Hematopoietic multipotent progenitor cell treated with erythropoietin and hydrocortisone succinate and interleukin-3 and kit ligand, for 4 days (in vitro differentiated cells): ENCODE measurements at regions not wholly inside any gene's neighbourhood (a gene's known extent, or its start where the extent isn't known, plus 50 kb on each side); places are given as distances from the start of the nearest gene placed in this dataset.

Experiments
- DNase-seq: peaks from one replicate; pipeline ENCODE4 v3.0.0-alpha.2; 2015

DNA sequence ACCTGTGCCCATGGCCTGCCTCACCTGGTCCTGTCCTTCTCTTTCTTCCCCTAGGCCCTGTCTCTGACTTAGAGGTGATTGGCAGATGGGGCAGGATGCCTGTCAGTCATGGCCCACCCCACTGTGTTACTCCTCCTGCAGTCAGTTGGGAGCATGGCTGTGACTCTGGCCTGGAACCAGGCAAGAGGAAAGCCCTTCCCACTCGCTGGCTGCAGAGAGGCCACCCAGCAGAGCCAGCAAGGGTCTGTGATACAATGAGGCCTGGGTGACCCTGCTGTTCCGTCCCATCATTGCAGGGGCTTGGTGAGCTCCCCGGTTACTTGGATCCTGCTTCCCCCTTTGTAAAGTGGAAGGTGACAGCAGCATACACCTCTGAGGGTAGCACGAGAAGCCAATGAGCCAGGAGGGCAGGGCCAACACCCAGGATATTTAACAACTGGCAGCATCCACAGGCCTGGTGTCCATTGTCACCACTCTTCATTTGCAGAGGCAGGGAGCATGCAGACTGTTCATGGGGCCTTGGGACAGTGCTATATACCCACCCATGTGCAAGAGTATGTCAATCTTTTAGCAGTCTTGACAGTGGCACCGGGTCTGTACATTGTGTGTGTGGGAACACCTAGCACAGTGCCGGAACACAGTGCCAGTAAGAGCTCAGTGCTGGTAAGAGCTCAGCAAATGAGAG, 191.0 kb upstream of the C1orf174 start:
- DNase-seq, result no peak

DNA sequence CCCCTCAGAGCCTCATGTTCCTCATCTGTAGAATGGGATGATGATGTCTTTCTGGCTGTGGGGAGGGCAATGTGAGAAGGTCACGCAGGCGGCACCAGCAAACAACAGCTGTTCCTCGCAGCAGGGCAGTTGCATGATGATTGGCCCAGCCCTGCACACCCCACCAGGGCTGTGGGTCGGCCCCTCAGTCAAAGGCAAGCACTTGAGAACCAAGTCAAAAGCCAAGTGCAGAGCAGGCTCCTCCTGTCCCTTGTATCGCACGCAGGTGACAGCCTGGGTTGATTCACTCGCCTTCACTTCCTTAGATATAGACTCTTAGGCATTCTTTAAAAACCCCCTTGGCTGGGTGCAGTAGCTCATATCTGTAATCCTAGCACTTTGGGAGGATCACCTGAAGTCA, 191.9 kb upstream of the C1orf174 start:
- no peak for DNase-seq

DNA sequence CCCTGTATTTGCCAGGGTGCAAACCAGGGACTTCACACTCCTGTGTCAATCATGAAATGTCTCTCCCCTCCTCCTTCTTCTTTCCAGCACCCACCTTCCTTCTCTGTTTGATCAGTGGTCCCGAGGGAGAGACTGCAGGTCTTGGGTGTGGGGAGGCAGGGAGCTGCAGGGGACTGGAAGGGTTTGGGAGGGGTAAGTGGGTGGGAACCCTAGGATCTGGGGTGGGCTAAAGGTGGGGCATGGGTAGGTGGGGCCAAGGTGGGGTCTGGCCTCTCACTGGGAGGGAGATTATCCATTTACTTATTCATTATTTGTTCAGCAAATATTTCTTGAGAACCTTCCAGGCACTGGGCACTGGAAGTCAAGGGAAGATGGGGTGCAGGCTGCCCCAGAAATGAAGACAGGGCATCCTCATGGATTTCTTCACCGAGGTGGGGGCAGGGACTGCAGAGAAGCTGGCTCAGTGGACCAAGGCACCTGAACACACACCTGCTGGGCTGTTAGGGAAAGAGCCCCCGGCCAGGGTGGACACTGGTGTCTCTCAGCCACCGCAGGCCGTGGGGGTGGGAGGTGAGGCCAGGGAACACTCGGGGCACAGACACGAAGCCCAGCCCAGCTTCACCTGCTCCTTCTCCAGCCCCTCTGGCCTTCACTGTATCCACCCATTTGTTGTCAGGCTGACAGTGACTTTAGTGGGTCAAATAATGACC, 193.9 kb upstream of the C1orf174 start:
- DNase-seq, result no peak

DNA sequence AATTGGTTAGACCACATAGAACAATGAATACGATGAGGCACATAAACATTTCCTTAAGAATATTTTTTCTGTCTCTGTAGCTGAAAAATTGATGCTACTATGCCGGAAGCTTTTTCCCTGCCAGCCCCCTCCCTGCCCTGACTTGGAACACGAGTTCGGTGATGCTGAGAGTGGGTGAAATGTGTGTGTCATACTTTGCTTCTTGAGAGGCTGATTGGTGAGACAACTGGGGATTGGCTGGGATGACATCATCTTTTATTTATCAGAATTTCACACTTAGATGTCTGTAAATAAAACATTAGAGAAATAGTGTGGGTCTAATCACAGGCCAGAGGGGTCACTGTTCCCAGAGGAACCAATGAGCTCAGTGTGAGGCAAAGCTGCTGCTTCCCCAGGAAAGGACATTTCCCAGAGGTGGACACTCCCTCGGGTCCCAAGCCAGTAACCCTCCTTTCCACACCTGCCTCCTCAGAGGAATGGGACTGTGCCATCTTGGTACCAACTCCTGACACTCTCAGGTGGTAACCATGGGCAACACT, 195.4 kb upstream of the C1orf174 start:
- no peak for DNase-seq

DNA sequence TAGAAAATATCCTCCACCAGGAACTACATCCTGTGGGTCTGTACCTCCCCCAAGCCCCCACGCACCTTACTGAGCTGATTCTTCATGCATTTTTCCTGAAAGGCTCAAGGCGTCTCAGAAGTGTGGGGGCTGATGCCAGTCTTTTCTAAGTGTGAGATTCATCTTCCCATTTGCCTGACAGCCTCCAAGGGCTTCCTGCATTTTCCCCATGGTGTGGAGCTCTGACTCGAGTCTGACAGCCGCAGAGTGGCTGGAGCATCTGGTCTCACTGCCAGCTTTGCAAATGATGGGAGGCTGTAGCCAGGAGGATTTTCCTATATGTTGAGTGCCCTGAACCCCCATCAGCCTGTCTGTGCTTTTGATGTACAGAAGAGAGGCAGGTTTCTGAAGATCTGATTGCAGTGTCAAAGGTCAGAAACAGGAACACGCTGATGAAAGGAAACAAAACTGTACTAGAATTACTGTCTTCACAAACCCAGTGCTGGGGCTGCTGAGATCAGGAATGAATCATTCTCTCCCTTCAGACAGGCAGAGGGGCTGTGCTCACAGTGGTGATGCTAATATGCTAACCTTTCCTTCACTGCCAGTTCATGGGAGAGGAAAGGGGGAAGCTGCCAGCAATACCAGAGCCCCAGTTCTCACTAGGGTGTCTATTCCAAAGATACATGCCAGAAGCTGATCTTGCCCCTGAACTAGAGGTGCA, 201.5 kb upstream of the C1orf174 start:
- no peak for DNase-seq

DNA sequence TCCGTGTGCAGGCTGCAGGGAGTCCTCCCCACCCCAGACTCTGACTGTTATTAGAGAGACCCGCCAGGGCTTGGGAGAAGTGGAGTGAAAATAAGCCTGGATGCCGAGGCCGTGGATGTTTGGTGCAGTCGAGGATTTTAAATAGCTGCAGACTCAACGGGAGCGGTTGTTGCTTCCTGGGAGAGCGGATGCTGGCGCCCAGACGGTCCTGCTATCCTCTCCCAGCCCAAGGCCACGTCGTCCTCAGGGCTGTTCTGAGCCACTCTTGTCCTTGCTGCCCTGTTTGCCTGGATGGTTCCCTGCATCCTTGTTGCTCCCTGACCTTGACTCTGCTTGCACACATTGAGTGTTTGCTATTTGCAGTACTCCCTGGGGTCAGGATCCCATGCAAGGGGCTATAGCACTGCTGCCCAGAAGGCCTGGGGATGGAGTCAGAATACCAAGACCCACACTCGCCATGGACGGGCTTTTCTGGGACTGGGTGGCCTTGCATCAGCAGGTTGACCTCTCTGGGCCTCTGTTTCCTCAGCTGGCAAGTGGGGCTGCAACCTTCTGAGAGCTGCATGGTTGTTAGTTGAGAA, 205.3 kb upstream of the C1orf174 start:
- DNase-seq, result no peak

DNA sequence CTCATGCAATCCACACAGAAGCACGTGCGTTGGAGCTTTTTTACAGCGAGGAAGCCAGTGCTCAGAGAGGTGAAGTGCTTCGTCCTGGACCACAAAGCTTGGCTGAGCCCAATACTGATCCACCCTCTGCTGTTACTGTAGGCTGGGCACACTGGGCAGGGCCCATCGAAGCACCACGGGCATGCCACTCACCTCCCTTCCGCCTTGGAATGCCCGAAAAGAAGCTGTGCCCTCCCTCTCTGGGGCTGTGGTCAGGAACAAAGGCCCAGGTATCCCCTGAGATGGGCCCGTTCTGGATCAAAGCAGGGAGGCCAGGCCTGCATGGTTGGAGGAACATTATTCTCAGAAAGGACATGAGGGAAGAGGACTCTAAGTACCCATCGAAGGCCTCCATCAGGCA, 206.7 kb upstream of the C1orf174 start:
- DNase-seq, result no peak

DNA sequence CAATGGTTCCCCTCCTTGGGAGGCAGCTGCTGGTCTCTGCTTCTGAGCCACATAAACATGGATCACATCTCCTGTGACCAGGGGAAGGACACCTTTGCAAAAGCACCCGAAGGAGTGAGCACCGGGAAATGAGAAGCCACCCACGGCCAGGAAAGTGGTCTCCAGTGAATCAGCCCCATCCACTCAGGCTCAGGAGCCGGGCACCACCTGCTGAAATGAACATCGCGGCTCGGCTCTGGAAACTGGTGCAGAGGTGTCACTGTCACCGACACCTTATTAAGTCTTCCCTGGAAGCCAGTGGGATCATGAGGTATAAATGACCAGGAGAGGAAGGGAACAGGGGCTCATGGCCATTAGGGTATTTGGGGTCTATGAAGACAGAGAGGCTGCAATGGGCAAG, 207.2 kb upstream of the C1orf174 start:
- no peak for DNase-seq

DNA sequence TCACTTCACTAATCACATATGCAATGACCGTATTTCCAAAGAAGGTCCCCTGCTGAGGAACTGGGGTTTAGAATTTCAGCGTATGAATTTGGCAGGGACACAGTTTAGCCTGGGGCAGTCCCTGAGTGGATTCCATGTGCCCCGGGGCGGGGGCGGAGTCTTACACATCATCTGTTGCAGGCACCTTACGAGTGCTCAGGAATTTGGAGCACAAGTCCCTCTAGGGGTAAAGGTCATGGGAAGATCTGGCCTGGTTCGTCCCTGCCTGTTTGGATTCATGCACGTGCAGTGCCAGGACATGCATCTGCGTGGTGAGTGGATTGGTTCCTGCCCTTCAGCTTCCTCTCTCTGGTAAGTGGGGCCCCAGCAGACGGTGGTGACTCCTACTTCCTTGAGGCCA, 208.3 kb upstream of the C1orf174 start:
- DNase-seq, result no peak

DNA sequence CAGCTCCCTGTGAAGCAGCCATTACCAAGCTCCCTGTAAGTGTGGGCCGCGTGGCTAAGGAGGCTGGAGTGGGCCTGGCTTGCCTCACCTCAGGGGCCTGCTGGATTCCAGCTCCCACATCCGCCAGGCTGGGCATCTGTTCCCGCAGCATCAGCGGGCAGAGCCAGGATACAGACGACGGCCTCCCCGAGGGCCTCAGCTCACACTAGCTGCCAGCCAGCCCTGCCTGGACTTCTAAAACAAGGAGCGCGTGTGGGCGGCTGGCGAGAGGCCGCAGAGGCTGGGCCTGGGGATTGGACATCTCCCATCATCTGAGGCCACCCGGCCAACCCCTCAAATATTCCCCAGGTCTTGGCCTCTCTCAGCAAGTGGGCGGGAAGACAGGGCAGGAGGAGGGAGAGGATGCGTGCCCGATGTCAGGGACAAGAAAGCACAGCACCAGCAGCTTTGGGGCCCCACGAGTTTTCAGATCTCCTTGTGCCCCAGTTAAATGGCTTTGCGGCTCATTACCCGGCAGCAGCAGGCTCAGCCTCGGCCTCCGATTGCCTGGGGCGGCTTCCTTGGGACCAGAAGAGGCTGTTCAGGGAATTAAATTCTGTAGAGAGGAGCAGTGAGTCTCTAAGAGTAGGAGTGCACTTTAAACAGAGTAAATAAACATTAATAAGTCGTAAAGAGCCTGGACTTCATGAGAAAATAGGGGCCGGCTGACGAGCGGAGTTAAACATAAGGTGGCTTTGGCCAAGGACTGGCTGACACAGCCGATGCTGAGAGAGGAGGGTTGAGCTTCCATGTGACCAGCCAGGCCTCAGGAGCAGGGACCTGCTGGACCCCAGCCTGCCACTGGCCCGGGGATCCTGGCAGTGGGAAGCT, 208.9 kb upstream of the C1orf174 start:
- no peak for DNase-seq

DNA sequence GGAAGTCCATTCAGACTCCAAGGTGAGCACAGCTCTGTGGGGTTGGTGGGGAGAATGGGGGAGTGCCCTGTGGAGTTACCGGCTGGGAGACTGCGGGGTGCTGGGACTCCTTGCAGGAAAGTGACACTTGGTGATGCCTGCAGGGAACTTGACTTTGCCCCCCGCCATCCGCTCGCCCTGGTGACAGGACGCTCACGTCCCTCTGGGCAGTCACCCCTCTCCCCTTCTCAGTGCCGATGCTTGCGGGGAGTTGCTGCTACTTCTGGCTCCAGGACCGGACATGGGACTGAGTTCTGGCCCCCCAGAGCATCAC, 209.5 kb upstream of the C1orf174 start:
- DNase-seq, result no peak

DNA sequence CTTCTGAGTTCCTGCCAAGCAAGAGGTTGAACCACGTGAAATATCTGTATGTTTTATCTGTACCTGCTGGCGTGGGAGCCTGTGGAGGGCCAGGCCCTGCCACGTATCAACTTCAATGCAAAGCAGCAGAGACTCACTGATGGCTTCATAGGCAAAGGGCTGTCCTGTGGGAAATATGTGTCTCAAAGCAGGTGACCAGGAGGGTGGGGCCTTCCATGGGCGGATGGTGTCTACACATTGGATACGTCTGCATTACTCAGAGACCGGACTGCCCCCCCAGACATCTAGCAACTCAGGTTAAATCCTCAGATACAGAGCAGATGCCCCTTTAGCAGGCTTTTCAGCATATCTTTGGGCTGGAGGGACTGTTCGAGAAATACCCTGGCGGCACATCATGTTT, 210.8 kb upstream of the C1orf174 start:
- no peak for DNase-seq

DNA sequence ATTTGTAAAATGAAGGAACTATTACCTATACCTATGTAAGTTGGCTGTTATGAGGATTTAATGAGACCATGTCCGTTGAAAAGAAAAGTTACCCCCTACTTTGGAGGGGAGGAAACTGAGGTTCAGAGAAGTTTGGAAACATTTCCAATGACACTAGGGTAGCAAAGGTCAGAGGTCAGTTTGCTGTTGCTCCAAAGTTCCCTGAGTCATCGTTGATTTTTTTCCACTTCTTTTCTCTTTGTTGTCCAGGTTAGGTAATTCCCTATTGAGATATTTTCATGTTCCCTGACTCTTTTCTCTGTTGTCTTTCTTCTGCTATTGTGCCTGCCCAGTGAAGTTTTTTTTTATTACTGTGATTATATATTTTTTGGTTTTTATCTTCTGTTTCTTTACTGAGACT, 213.8 kb upstream of the C1orf174 start:
- DNase-seq, result no peak

DNA sequence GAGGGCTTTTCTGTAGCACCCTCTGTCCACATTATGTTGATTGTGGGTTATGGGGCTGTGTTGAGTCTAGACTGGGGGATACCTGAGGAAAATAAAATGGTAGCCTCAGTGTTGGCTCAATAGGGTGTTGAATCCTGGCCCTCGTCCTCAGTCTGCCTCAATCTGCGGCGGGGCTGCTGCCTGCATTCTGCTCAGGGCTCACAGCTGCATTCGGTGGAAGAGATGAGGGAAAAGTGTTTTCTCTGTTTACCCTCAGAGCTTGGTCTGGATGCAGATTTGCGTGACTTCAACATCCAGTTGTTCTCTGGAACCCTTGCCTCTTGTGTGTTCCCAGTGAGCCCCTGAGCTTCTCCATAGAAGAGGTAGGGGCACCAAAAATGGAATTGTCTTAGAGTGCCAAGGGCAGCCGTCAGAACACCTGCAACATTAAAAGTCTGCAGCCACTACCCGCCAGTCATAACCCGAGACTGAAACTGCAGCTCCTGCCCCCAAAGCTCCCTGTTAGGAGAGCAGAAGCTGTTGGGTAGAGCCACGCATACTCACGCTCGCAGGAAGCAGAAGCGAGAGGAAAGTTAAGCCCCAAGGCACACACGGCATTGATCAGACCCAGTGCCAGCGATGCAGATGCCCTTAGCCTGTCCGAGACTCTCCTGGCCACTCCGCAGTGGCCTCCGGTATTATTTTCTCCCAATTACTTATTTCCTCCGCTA, 215.3 kb upstream of the C1orf174 start:
- DNase-seq, result no peak

DNA sequence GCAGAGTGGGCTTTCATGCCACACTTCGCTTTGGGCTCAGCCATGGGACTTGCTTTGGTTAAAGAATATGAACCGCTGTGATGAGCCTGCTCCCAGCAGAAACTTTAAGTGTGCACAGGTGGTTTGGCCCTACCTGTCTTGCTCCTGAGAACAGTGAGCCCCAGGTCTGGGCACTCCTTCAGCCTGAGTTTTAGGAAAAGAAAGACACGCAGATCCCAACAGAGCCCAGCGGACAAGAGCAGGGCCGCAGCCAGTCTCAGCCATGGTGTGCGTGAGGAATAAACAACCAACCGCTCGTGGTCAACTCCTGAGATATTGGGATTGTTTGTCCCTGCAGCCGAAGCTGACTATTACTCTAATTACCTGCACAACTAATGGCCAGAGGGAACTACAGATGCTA, 217.1 kb upstream of the C1orf174 start:
- no peak for DNase-seq

DNA sequence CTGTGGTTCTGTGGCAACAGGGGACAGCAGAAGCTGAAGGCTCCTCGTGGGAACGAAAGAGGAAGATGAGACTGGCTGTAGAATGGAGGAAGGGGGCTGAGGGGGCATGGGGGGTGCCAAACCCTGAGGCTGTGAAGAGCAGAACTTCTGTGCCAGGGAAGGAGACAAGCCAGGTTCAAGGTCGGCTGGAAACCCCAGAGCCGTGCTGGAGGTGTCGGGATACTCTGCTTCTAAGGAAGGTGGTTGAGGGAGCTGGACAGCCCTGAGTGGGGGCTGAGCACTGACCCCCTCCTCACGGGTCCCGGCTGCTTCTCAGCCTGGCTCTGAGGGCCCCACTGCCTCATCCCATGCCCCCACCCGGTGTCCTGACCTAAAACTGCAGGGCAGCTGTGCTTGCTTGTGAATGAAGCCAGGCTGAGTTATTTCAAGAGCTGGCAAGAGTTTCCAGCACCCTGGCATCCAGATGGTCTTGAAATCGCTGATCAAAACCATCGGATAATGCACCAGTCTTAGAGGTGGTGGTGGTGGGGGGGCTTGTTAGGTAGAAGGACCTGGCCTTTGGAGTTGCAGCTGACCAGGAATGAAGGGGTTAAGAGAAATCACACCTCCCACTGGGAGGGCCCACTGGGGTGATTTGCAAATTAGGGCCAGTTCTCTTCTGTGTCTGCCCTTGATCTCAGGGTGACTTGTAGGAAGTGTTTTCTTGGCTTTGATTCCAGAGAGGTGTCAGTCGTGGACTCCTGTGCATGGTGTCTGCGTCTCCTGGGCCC, 218.9 kb upstream of the C1orf174 start:
- no peak for DNase-seq

DNA sequence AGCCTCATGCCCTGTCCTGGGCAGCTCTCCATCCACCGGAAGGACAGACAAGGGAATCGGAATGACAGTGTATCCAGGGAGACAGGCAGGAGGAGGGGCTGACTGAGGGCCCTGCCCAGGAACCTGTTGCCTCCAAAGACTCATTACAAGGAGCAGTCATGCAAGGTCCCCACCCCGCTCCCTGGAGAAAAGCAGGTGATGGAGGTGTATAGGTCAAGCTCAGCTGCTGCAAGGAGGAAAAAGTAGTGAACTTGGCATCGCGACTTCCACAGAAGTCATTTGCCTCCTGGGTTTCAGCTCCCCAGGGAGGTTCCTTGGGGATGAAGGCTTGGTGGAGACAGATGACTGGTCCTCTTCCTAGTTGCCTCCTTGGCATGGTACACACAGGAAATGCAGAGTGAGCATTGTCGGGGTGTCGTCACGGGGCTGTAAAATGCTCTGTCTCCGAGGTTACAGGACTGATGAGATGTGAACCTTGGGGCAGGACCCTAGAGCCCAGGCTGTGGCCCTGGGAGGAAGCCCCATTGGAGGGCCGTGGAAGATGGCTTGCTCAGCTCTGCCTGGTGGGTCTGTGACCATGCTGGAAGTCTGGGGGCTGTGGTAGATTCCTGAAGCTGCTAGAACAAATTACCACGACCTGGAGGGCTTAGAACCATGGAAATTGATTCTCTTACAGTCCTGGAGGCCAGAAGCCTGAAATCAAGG, 219.6 kb upstream of the C1orf174 start:
- no peak for DNase-seq

DNA sequence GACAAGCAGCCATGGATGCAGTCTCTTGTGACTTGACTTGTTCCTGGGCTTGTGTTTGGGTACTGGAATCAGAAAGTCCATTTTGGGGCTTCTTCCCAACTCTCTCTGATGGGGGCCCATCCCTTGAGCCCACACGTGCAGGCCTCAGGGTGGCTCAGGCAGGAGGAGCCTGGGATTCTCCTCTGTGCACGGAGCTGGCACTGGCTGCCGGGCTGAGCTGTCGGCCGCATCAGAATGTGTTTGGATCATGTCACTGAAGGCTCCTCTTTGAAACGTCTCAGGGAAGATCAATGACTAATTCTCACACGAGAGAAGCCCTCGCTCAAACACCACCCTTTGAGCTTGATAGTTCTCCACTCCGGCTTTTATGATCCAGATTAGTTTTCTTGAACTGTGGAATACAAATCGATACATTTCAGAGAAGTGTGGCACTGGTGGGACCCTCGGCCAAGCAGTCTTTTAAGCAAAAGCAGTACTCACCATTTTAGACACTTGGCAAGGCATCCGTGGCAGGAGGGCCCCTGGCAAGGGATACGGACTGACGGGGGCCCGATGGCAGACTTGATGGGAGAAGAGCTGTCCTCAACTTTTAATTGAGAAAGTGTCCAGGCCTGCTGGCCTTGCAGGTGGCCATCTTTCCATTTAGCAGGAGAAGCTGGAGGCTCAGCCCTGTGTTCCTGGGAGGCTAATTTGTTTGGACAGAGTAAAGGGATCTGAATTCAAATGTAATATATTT, 220.7 kb upstream of the C1orf174 start:
- no peak for DNase-seq

DNA sequence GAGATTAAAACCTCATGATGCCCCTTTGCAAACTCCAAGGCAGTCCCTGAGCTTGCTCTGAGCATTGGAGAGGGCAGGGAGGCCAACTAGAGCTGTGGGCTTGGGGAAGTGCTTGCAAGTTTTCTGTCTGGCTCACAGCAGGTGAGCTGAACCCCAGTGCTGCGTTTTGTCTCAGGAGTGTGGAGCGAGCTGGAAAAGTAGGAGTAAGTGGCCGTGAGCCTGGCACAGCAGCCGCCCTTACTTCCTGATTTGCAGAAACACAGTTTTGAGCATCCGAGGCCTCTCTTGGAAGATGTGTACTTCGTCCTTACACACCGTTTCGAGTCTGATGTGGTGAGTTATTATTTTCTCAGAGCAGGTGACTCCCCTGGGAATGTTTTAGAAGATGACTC, 221.2 kb upstream of the C1orf174 start:
- DNase-seq, result no peak
